ENCODE measurements at regions not wholly inside any gene's neighbourhood (a gene's known extent, or its start where the extent isn't known, plus 50 kb on each side); places are given as distances from the start of the nearest gene placed in this dataset.
"Not testable (repeated sequence)": the region's sequence is repeated elsewhere in the genome, so short reads cannot be mapped to it uniquely, and the experiment has no call there.

DNA sequence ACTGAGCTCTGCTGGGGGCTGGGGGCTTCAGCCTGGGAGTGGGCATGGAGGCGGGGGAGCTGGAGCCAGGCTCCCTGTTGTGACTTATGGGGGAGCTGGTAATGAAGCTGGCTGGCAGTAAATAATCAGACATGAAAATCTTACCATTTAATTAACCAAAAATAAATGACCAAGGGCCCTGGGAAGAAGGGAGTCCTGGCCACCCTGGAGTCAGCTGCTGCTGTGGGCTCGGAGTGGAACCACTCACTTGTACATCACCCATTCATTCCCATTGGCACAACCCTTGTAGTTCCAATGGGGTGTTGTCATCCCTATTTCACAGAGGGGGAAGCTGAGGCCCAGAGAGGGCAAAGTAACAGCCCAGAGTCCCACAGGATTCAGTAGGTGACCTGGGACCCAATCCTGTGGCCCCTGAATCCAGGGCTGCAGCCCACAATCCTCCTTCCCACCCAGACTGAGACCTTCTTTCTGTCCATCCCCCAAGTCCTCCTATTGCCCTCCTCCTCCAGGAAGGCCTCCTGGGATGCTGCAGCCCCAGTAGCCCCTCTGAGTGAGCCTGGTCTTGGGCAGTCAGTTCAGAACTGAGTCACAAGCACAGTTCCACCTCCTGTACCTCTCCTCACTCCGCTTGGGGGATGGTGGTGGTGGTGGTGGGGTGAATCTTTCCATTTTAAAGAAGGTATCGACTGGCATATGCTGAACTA is 259.4 kb upstream of the MVB12B start:
- H3K36me3 Mint-ChIP-seq (ENCODE audit: low read depth): no peaks in the 10 kb centered on the region

GRCh38 chr9:126068534-126069230 is 257.9 kb upstream of the MVB12B start:
- H3K27me3 Mint-ChIP-seq: peaks cover 15% of the 10 kb centered on the region
- H3K4me1 Mint-ChIP-seq (ENCODE audit: low read depth): no peaks in the 10 kb centered on the region
- H3K36me3 Mint-ChIP-seq (ENCODE audit: low read depth): no peaks in the 10 kb centered on the region
- no peak overlapping the region for H3K4me3 Mint-ChIP-seq
- no peak overlapping the region for H3K27ac Mint-ChIP-seq
- no peaks in the 10 kb centered on the region for H3K9me3 Mint-ChIP-seq

More for the DNA sequence above, 259.4 kb upstream of the MVB12B start:
- Mint-ChIP-seq H3K27me3 (peaks cover 11% of the 10 kb centered on the region), H3K27ac (no peak overlapping the region), H3K9me3 (no peaks in the 10 kb centered on the region), H3K4me1 (ENCODE audit: low read depth) (no peaks in the 10 kb centered on the region), H3K4me3 (no peak overlapping the region)

DNA sequence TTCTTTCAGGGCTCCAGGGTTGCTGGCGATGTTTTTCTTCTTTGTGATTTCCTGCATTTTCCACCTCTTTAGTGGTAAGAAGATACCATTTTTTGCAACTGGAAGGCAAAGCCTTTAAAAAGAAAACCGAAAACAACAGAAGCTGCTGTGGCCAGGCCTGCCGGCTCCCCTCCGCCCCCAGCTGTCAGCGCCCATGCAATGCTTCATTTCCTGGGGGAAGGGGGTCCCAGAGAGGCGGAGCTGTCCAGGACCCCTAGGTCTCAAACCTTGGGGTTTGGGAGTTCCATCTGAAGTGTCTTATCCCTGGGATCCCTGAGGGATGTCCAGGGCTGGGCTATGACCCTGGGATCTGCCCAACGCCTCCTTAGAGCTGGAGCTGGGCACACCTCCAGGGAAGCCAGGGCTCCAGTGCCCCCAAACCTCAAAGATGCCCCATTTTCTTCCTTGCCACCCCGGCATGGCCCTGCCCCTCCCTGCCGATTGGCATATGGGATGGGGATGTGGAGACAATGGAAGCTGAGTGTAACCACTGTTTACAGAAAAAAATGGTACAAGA is 257.2 kb upstream of the MVB12B start:
- Mint-ChIP-seq H3K4me3 (no peak overlapping the region), H3K36me3 (ENCODE audit: low read depth) (no peaks in the 10 kb centered on the region), H3K4me1 (ENCODE audit: low read depth) (no peaks in the 10 kb centered on the region), H3K9me3 (no peaks in the 10 kb centered on the region), H3K27me3 (peaks cover 15% of the 10 kb centered on the region), H3K27ac (no peak overlapping the region)

- Mint-ChIP-seq H3K9me3 (no peaks in the 10 kb centered on the region), H3K4me3 (no peak overlapping the region), H3K27ac (no peak overlapping the region), H3K27me3 (peaks cover 15% of the 10 kb centered on the region), H3K36me3 (ENCODE audit: low read depth) (no peaks in the 10 kb centered on the region), H3K4me1 (ENCODE audit: low read depth) (no peaks in the 10 kb centered on the region)
Measured at GRCh38 chr9:126070058-126070655, 256.5 kb upstream of the MVB12B start.

- Mint-ChIP-seq H3K27me3 (peaks cover 15% of the 10 kb centered on the region), H3K27ac (no peak overlapping the region), H3K4me1 (ENCODE audit: low read depth) (no peaks in the 10 kb centered on the region), H3K36me3 (ENCODE audit: low read depth) (no peaks in the 10 kb centered on the region), H3K9me3 (no peaks in the 10 kb centered on the region), H3K4me3 (no peak overlapping the region)
Measured at GRCh38 chr9:126071076-126071750, 255.4 kb upstream of the MVB12B start.

DNA sequence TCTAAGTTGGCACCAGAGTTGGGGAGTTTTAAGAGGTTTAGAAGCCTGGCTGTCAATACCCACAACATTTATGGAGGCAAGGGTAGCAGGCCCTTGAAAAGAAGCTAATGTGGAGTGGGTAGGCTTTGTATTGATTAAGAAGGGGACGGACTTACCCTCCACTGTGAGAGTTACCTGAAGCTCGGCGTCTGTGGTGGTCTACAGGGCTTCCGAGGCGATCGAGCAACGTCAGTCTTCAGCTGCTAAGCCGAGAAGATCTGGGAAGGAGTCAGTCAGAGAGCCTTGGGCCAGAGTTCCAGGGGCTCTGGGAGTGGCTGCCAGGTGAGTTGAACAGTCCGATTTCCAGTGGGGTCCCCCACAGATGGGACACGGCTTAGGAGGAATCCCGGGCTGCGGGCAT is 249.0 kb upstream of the MVB12B start:
- H3K9me3 Mint-ChIP-seq; H3K27ac Mint-ChIP-seq; H3K4me3 Mint-ChIP-seq; H3K4me1 Mint-ChIP-seq (ENCODE audit: low read depth); H3K36me3 Mint-ChIP-seq (ENCODE audit: low read depth): not testable (repeated sequence)
- peaks cover 24% of the 10 kb centered on the region for H3K27me3 Mint-ChIP-seq

GRCh38 chr9:126080641-126081040 is 246.0 kb upstream of the MVB12B start:
- Mint-ChIP-seq H3K4me1 (ENCODE audit: low read depth) (peaks cover 6% of the 10 kb centered on the region), H3K27me3 (peaks cover 36% of the 10 kb centered on the region), H3K27ac (no peak overlapping the region), H3K9me3 (no peaks in the 10 kb centered on the region), H3K4me3 (no peak overlapping the region), H3K36me3 (ENCODE audit: low read depth) (no peaks in the 10 kb centered on the region)

- Mint-ChIP-seq H3K4me3 (no peak overlapping the region), H3K9me3 (no peaks in the 10 kb centered on the region), H3K27ac (no peak overlapping the region), H3K36me3 (ENCODE audit: low read depth) (no peaks in the 10 kb centered on the region), H3K27me3 (peaks cover 32% of the 10 kb centered on the region), H3K4me1 (ENCODE audit: low read depth) (peaks cover 6% of the 10 kb centered on the region)
Measured at GRCh38 chr9:126081746-126082145, 244.9 kb upstream of the MVB12B start.

DNA sequence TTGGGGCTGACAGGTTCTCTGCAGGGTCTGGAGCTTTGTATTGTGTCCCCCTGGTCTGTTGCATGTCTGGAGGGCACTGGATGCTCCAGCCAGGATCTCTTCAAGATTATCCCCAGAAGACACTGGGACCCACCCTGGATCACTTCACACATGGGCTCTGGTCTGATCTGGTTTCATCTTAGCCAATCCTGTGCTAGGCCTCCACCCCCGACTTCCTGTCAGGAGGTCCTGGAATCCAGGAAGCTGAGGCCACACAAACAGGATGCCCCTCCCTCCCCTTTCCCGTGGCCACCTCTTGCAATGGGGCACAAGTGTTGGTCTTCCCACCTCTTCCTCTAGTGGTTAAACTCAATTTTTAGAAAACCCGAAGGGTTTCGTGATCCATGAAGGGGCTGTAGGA is 242.6 kb upstream of the MVB12B start:
- H3K4me1 Mint-ChIP-seq (ENCODE audit: low read depth): peaks cover 6% of the 10 kb centered on the region
- H3K27ac Mint-ChIP-seq: no peak overlapping the region
- H3K27me3 Mint-ChIP-seq: peaks cover 20% of the 10 kb centered on the region
- H3K4me3 Mint-ChIP-seq: no peak overlapping the region
- no peaks in the 10 kb centered on the region for H3K9me3 Mint-ChIP-seq
- H3K36me3 Mint-ChIP-seq (ENCODE audit: low read depth): no peaks in the 10 kb centered on the region

DNA sequence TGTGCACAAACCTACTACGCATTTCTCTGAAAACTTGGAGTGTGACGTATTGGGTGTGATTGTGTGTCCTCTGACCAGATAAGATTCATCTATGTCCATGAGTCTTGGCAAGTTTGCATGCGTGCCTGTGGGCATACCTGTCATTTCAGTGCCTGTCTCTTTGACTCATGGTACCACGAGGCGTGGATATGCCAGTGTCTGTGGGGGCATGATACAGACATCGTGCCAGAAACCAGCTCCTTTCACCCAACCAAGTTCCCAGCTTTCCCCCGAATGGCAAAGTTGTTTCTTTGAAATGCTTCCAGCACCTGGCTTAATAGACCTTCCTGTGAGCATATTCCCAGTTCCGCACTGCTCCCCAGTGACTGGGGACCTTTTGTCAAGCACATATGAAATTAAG is 241.9 kb upstream of the MVB12B start:
- Mint-ChIP-seq H3K36me3 (ENCODE audit: low read depth) (no peaks in the 10 kb centered on the region), H3K27ac (no peak overlapping the region), H3K4me3 (no peak overlapping the region), H3K4me1 (ENCODE audit: low read depth) (peaks cover 6% of the 10 kb centered on the region), H3K9me3 (no peaks in the 10 kb centered on the region), H3K27me3 (peaks cover 16% of the 10 kb centered on the region)

DNA sequence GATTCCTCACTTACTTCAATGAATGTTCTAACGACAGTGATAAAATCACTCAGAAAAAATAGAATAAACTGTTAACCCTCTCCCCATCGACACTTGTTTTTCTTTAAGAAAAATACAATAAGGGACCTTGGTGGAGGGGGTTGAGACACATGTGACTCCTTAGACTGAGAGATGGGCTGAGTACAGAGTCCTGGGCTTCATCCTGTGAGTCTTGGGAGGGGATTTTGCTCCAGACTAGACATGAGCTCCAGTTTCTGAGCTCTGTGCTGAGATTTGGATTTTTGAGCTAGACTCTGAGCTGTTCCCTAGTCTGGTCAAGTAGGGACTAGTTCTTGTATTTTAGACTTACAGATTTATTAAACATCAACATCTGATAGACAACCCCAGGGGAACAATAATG is 241.5 kb upstream of the MVB12B start:
- Mint-ChIP-seq H3K27me3 (peaks cover 16% of the 10 kb centered on the region), H3K36me3 (ENCODE audit: low read depth) (no peaks in the 10 kb centered on the region), H3K4me1 (ENCODE audit: low read depth) (peaks cover 6% of the 10 kb centered on the region), H3K27ac (no peak overlapping the region), H3K9me3 (no peaks in the 10 kb centered on the region), H3K4me3 (no peak overlapping the region)

- Mint-ChIP-seq H3K27me3 (peaks cover 14% of the 10 kb centered on the region), H3K36me3 (ENCODE audit: low read depth) (no peaks in the 10 kb centered on the region), H3K27ac (no peak overlapping the region), H3K4me1 (ENCODE audit: low read depth) (peaks cover 6% of the 10 kb centered on the region), H3K9me3 (no peaks in the 10 kb centered on the region), H3K4me3 (no peak overlapping the region)
Measured at GRCh38 chr9:126088336-126088735, 238.3 kb upstream of the MVB12B start.

- Mint-ChIP-seq H3K4me1 (ENCODE audit: low read depth) (no peaks in the 10 kb centered on the region), H3K27ac (no peak overlapping the region), H3K36me3 (ENCODE audit: low read depth) (no peaks in the 10 kb centered on the region), H3K27me3 (peaks cover 3% of the 10 kb centered on the region), H3K4me3 (no peak overlapping the region), H3K9me3 (no peaks in the 10 kb centered on the region)
Measured at GRCh38 chr9:126089789-126090188, 236.8 kb upstream of the MVB12B start.

GRCh38 chr9:126093771-126094170 is 232.9 kb upstream of the MVB12B start:
- Mint-ChIP-seq H3K9me3 (no peaks in the 10 kb centered on the region), H3K27me3 (peaks cover 3% of the 10 kb centered on the region), H3K36me3 (ENCODE audit: low read depth) (no peaks in the 10 kb centered on the region), H3K4me1 (ENCODE audit: low read depth) (no peaks in the 10 kb centered on the region), H3K27ac (no peak overlapping the region), H3K4me3 (no peak overlapping the region)
